GM18951 (cell line): ENCODE measurements at regions not wholly inside any gene's neighbourhood (a gene's known extent, or its start where the extent isn't known, plus 50 kb on each side); places are given as distances from the start of the nearest gene placed in this dataset.
"Not testable (repeated sequence)": the region's sequence is repeated elsewhere in the genome, so short reads cannot be mapped to it uniquely, and the experiment has no call there.

Experiments used
- POLR2A ChIP-seq: IDR thresholded peaks from 4 replicates; pipeline ENCODE4 v1.6.1; 2011; ENCODE audit warnings: mild to moderate bottlenecking; ENCODE audit not compliant: insufficient read length, insufficient read depth; ENCODE audit errors: extremely low read depth
- in situ Hi-C: fragments of 300-500 bp; cut with MboI; formaldehyde crosslinking; loops from one replicate; pipeline ENCODE4 v1.12.0; 2022; ENCODE audit warnings: low sequenced_read_pairs, mixed read lengths, inconsistent platforms; ENCODE audit not compliant: unreplicated experiment

- in situ Hi-C loops: no loop called here
- TF ChIP-seq POLR2A: no peak
Observed at GRCh38 chr2:8552293-8552801, 129.5 kb upstream of the ID2 start.

GRCh38 chr2:8553643-8554042 lies 128.2 kb upstream of the ID2 start:
- TF ChIP-seq POLR2A: no peak
- in situ Hi-C loops: no loop called here

GRCh38 chr2:8554296-8554806 lies 127.5 kb upstream of the ID2 start:
- no peak for TF ChIP-seq POLR2A
- in situ Hi-C loops: no loop called here

GRCh38 chr2:8555543-8555942 lies 126.3 kb upstream of the ID2 start:
- TF ChIP-seq POLR2A: no peak
- in situ Hi-C loops: no loop called here

- in situ Hi-C loops: no loop called here
- no peak for TF ChIP-seq POLR2A
Observed at GRCh38 chr2:8558096-8558495, 123.8 kb upstream of the ID2 start.

- TF ChIP-seq POLR2A: no peak
- in situ Hi-C loops: no loop called here
Observed at GRCh38 chr2:8558956-8559355, 122.9 kb upstream of the ID2 start.

GRCh38 chr2:8559805-8560204 lies 122.1 kb upstream of the ID2 start:
- in situ Hi-C loops: no loop called here
- no peak for TF ChIP-seq POLR2A

GRCh38 chr2:8561692-8562091 lies 120.2 kb upstream of the ID2 start:
- in situ Hi-C loops: not testable (repeated sequence)

GRCh38 chr2:8563814-8564474 lies 117.9 kb upstream of the ID2 start:
- no peak for TF ChIP-seq POLR2A
- in situ Hi-C loops: no loop called here

GRCh38 chr2:8564475-8564874 lies 117.4 kb upstream of the ID2 start:
- TF ChIP-seq POLR2A: no peak
- in situ Hi-C loops: no loop called here

GRCh38 chr2:8565399-8566154 lies 116.3 kb upstream of the ID2 start:
- TF ChIP-seq POLR2A: no peak
- in situ Hi-C loops: no loop called here

GRCh38 chr2:8566155-8566670 lies 115.6 kb upstream of the ID2 start:
- in situ Hi-C loops: no loop called here
- TF ChIP-seq POLR2A: no peak

- no peak for TF ChIP-seq POLR2A
- in situ Hi-C loops: no loop called here
Observed at GRCh38 chr2:8566774-8567468, 114.9 kb upstream of the ID2 start.
